ENCODE measurements at regions not wholly inside any gene's neighbourhood (a gene's known extent, or its start where the extent isn't known, plus 50 kb on each side); places are given as distances from the start of the nearest gene placed in this dataset.

DNA sequence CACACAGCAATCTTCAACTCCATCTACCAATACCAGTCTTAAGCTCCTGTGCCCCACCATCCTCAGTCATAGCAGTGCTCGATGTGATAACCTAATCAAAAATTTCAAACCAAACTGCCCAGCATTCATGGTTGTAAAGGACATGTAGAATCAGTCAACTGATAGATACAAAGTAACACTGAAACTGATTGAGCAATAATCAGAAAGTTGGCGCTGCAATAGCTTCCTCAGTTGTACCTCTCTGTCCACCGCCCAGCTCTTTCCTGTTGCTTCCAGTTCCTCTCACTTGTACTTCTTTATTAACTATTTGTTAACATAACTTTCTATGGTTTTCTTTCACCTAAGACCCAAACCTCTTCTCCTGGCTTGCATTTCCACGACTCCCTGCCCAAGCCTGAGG lies 745.7 kb downstream of the PDCD6IP start:
- no peaks in the 10 kb centered on the region for H3K36me3 Mint-ChIP-seq (ENCODE audit: low read depth)
- no peaks in the 10 kb centered on the region for H3K4me1 Mint-ChIP-seq
- CTCF ChIA-PET = no interaction called here
- H3K27ac Mint-ChIP-seq = no peak overlapping the region
- TF ChIP-seq, protein P1, sequence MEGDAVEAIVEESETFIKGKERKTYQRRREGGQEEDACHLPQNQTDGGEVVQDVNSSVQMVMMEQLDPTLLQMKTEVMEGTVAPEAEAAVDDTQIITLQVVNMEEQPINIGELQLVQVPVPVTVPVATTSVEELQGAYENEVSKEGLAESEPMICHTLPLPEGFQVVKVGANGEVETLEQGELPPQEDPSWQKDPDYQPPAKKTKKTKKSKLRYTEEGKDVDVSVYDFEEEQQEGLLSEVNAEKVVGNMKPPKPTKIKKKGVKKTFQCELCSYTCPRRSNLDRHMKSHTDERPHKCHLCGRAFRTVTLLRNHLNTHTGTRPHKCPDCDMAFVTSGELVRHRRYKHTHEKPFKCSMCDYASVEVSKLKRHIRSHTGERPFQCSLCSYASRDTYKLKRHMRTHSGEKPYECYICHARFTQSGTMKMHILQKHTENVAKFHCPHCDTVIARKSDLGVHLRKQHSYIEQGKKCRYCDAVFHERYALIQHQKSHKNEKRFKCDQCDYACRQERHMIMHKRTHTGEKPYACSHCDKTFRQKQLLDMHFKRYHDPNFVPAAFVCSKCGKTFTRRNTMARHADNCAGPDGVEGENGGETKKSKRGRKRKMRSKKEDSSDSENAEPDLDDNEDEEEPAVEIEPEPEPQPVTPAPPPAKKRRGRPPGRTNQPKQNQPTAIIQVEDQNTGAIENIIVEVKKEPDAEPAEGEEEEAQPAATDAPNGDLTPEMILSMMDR (IDR thresholded peaks at IDR 0.05) = no peak
- DNase-seq (no peak), ATAC-seq (ENCODE audit: low read depth) (no peak)
- POLR2A ChIA-PET = no interaction called here
- H3K4me3 Mint-ChIP-seq = no peak overlapping the region
- no peaks in the 10 kb centered on the region for H3K27me3 Mint-ChIP-seq
- intact Hi-C loops (cut with micrococcal nuclease) = no loop called here
- no peaks in the 10 kb centered on the region for H3K9me3 Mint-ChIP-seq

DNA sequence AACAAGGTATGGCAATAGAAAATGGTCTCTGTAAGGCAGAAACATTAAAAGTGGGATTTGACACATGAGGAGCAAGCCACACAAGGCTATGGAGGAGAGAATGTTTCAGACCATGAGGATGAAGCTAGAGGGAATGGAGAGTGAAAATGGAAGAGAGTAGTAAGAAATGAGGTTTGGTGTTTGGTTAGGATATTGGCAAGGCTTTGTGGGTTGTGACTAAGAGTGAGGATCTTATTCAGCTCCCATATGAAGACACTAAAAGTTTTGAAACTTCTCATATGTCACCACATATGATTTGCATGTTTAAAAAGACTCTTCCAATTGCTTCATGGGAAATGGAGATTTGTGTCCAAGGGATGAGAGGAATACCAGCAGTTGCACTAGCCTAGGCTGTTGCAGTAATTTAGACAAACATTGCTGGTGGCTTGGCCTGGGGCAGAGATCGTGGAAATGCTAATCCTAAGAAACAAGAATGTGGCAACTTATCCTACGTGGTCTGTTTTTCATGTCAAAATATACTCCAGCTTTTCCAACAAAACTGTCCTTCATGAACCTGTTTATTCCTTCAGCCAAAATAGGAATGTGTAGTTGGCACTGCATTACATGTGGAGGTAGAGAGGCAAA lies 749.0 kb downstream of the PDCD6IP start:
- no peak for ATAC-seq (ENCODE audit: low read depth)
- POLR2A ChIA-PET = no interaction called here
- intact Hi-C loops (cut with micrococcal nuclease) = no loop called here
- no peak for DNase-seq
- H3K4me1 Mint-ChIP-seq = no peaks in the 10 kb centered on the region
- TF ChIP-seq, protein P1 (IDR thresholded peaks at IDR 0.05) = no peak
- CTCF ChIA-PET = no interaction called here
- no peaks in the 10 kb centered on the region for H3K27me3 Mint-ChIP-seq
- H3K27ac Mint-ChIP-seq = no peak overlapping the region
- H3K4me3 Mint-ChIP-seq = no peak overlapping the region
- no peaks in the 10 kb centered on the region for H3K36me3 Mint-ChIP-seq (ENCODE audit: low read depth)
- no peaks in the 10 kb centered on the region for H3K9me3 Mint-ChIP-seq

DNA sequence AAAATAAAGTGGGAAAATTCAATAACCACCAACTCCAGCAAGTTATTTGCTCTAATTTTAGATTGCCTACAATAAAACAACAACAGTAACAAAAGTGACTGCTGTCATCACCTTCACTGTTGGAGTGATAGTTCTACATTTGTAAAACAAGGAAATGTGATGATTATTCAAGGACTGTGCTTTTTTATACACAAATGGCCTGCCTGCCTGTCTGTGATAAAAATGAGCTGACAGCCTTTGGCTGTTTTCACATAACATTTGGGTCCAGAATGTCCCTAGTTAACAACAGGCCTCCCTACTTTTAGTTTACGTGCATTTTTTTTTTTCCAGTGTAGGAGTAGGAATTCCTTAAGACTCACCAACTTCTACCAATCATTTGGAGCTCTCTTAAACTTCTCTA lies 768.8 kb downstream of the PDCD6IP start:
- Mint-ChIP-seq H3K9me3 (peaks cover 13% of the 10 kb centered on the region), H3K36me3 (ENCODE audit: low read depth) (no peaks in the 10 kb centered on the region), H3K4me1 (no peaks in the 10 kb centered on the region), H3K4me3 (no peak overlapping the region), H3K27me3 (no peaks in the 10 kb centered on the region), H3K27ac (no peak overlapping the region)
- ChIA-PET CTCF (no interaction called here), POLR2A (no interaction called here)
- DNase-seq (no peak), ATAC-seq (ENCODE audit: low read depth) (no peak)
- intact Hi-C loops (cut with micrococcal nuclease) = no loop called here
- TF ChIP-seq, protein P1 (IDR thresholded peaks at IDR 0.05) = no peak

DNA sequence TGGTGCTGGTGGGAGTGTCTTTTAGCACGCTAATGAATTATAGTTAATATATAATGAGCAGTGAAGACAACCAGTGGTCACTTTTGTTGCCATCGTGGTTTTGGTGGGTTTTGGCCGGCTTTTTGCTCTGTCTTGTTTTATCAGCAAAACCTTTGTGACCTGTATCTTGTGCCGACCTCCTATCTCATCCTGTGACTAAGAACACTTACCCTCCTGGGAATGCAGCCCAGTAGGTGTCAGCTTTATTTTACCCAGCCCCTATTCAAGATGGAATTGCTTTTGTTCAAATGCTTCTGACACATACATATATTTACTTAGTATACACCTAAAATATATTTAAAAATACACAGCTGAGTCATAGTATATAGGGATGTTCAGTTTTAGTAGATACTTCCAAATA lies 770.3 kb downstream of the PDCD6IP start:
- DNase-seq (no peak), ATAC-seq (ENCODE audit: low read depth) (no peak)
- intact Hi-C loops (cut with micrococcal nuclease) = no loop called here
- Mint-ChIP-seq H3K4me1 (no peaks in the 10 kb centered on the region), H3K36me3 (ENCODE audit: low read depth) (no peaks in the 10 kb centered on the region), H3K27ac (no peak overlapping the region), H3K4me3 (no peak overlapping the region), H3K9me3 (peaks cover 13% of the 10 kb centered on the region), H3K27me3 (no peaks in the 10 kb centered on the region)
- POLR2A ChIA-PET = no interaction called here
- TF ChIP-seq, protein P1 (IDR thresholded peaks at IDR 0.05) = no peak
- CTCF ChIA-PET = no interaction called here

DNA sequence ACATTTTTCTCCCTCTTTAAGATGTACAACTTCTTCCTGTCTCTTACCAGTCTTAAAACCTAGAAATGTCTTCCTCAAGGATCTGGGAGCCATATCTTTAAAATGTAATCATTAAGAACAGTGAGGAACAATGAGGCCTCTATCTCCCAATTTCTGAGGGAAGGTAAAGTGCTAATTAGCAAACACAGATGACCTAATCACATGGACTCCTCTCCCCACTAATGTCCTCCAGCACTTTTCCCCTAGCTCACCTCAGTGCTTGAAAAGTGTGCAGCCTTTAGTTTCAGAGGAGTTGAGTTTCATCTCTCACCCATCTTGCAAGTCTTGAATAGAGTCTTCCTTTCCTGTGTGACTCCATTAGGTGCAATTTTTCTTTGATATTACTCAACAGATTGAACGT lies 771.0 kb downstream of the PDCD6IP start:
- H3K36me3 Mint-ChIP-seq (ENCODE audit: low read depth) = no peaks in the 10 kb centered on the region
- ATAC-seq (ENCODE audit: low read depth) = no peak
- ChIA-PET CTCF (no interaction called here), POLR2A (no interaction called here)
- no peaks in the 10 kb centered on the region for H3K4me1 Mint-ChIP-seq
- peaks cover 9% of the 10 kb centered on the region for H3K9me3 Mint-ChIP-seq
- intact Hi-C loops (cut with micrococcal nuclease) = no loop called here
- DNase-seq = no peak
- H3K4me3 Mint-ChIP-seq = no peak overlapping the region
- no peaks in the 10 kb centered on the region for H3K27me3 Mint-ChIP-seq
- TF ChIP-seq, protein P1 (IDR thresholded peaks at IDR 0.05) = no peak
- no peak overlapping the region for H3K27ac Mint-ChIP-seq

Measured in activated B cell treated with CpG ODN at 0.5 μM for 24 hours (primary cell).